ENCODE measurements at regions not wholly inside any gene's neighbourhood (a gene's known extent, or its start where the extent isn't known, plus 50 kb on each side); places are given as distances from the start of the nearest gene placed in this dataset.

DNA sequence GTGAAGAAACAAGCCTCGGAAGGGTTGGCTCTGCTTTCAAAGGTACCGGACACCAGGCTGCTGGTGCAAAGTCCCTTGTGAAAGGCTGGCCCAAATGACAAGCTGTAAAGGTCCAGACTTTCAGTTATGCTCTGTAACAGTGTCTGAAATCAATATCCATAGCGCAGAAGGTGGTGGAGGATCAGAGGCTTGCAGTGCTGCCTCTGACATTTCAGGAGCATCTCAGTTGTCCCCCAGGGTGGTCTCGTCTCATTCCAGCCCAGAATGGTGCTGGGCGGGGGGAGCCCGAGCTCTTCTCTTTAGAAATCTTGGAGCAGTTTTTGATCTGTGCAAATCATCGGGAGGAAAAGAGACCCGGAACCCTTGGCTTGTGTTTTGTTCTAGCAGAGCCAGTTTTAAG lies 402.3 kb upstream of the RGMA start:
- Histone ChIP-seq H4K20me1 (ENCODE audit: insufficient read depth) (no peaks in the 10 kb centered on the region), H3K4me3 (ENCODE audit: low read depth in 2 of 2, low read length in 1 of 2) (no peak overlapping the region), H3K27ac (ENCODE audit: low read depth in 2 of 2, low read length in 1 of 2) (no peak overlapping the region), H3K4me2 (no peak overlapping the region), H3K79me2 (ENCODE audit: insufficient read depth) (no peaks in the 10 kb centered on the region), H3F3A (replicated peaks; ENCODE audit: insufficient read depth) (no peaks in the 10 kb centered on the region), H3K36me3 (replicated peaks in 1 of 2; ENCODE audit: control insufficient read depth in 1 of 2, insufficient read depth in 2 of 2, low read length in 1 of 2) (no peaks in the 10 kb centered on the region), H3K4me1 (ENCODE audit: control insufficient read depth in 1 of 2, insufficient read depth in 2 of 2, low read depth in 1 of 2, low read length in 1 of 2) (peaks cover 0 to 10% of the 10 kb centered on the region in 2 experiments; a peak in 2 of 4 replicates), H3K27me3 (ENCODE audit: insufficient read depth) (no peaks in the 10 kb centered on the region), H2AFZ (ENCODE audit: low read depth) (no peak overlapping the region), H3K9me2 (no peaks in the 10 kb centered on the region), H3K9me3 (no peaks in the 10 kb centered on the region), H3K9ac (no peak overlapping the region)
- 28% methylated on average over 8 of the region's 8 CpGs for WGBS (ENCODE audit: low lambda C conversion rate)
- CTCF ChIA-PET = no interaction called here
- DNase-seq = no peak
- TF ChIP-seq POLR2AphosphoS5 (IDR thresholded peaks at IDR 0.05; ENCODE audit: low read depth, low read length) = no peak
- TF ChIP-seq SMC3 (IDR thresholded peaks at IDR 0.05; ENCODE audit: low read depth, low read length) = no peak
- TF ChIP-seq, protein P1, sequence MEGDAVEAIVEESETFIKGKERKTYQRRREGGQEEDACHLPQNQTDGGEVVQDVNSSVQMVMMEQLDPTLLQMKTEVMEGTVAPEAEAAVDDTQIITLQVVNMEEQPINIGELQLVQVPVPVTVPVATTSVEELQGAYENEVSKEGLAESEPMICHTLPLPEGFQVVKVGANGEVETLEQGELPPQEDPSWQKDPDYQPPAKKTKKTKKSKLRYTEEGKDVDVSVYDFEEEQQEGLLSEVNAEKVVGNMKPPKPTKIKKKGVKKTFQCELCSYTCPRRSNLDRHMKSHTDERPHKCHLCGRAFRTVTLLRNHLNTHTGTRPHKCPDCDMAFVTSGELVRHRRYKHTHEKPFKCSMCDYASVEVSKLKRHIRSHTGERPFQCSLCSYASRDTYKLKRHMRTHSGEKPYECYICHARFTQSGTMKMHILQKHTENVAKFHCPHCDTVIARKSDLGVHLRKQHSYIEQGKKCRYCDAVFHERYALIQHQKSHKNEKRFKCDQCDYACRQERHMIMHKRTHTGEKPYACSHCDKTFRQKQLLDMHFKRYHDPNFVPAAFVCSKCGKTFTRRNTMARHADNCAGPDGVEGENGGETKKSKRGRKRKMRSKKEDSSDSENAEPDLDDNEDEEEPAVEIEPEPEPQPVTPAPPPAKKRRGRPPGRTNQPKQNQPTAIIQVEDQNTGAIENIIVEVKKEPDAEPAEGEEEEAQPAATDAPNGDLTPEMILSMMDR (IDR thresholded peaks at IDR 0.05) = no peak
- no peak for TF ChIP-seq EZH2phosphoT487 (IDR thresholded peaks at IDR 0.05; ENCODE audit: borderline replicate concordance, low read depth)
- no peak for TF ChIP-seq NRF1 (IDR thresholded peaks at IDR 0.05; ENCODE audit: low read depth, low read length)
- TF ChIP-seq MEF2A (IDR thresholded peaks at IDR 0.05; ENCODE audit: borderline replicate concordance, low read depth) = no peak
- no peak for TF ChIP-seq RFX5 (IDR thresholded peaks at IDR 0.05; ENCODE audit: low read length)
- TF ChIP-seq GABPA (IDR thresholded peaks at IDR 0.05; ENCODE audit: low read depth) = no peak
- no peak for TF ChIP-seq SIN3A (IDR thresholded peaks at IDR 0.05; ENCODE audit: borderline replicate concordance, low read depth, low read length)
- TF ChIP-seq FOXJ3 (CRISPR knock-in tag; IDR thresholded peaks at IDR 0.05) = no peak
- TF ChIP-seq, protein P2, sequence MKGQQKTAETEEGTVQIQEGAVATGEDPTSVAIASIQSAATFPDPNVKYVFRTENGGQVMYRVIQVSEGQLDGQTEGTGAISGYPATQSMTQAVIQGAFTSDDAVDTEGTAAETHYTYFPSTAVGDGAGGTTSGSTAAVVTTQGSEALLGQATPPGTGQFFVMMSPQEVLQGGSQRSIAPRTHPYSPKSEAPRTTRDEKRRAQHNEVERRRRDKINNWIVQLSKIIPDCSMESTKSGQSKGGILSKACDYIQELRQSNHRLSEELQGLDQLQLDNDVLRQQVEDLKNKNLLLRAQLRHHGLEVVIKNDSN (IDR thresholded peaks at IDR 0.05; ENCODE audit: borderline replicate concordance, low read depth) = no peak
- no peak for TF ChIP-seq CHD2 (IDR thresholded peaks at IDR 0.05; ENCODE audit: low read length, partially characterized antibody)
- TF ChIP-seq, protein P3, sequence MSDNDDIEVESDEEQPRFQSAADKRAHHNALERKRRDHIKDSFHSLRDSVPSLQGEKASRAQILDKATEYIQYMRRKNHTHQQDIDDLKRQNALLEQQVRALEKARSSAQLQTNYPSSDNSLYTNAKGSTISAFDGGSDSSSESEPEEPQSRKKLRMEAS (IDR thresholded peaks at IDR 0.05; ENCODE audit: low read depth) = no peak
- no peak for TF ChIP-seq FOXM1 (IDR thresholded peaks at IDR 0.05; ENCODE audit: low read depth)
- TF ChIP-seq, protein P4, sequence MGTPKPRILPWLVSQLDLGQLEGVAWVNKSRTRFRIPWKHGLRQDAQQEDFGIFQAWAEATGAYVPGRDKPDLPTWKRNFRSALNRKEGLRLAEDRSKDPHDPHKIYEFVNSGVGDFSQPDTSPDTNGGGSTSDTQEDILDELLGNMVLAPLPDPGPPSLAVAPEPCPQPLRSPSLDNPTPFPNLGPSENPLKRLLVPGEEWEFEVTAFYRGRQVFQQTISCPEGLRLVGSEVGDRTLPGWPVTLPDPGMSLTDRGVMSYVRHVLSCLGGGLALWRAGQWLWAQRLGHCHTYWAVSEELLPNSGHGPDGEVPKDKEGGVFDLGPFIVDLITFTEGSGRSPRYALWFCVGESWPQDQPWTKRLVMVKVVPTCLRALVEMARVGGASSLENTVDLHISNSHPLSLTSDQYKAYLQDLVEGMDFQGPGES (IDR thresholded peaks at IDR 0.05; ENCODE audit: low read depth, low read length) = no peak
- POLR2A ChIA-PET = no interaction called here

Data from SK-N-SH (cell line).